K562 (cell line): ENCODE measurements at regions not wholly inside any gene's neighbourhood (a gene's known extent, or its start where the extent isn't known, plus 50 kb on each side); places are given as distances from the start of the nearest gene placed in this dataset.
A peak's percentile ranks its signal among the peaks of the same experiment; 100 is the strongest.

ENCODE experiments used
- ATAC-seq: fragments of 200-7000 bp; cut with Tn5 transposase; 3 replicates; pipeline ENCODE4 v1.9.1; 2020; ENCODE audit warnings: moderate library complexity
- BruUV-seq: library from RNA; stranded (reverse); fragments of 400-500 nt; replicated peaks from 2 replicates; lab custom pipeline; 2021; lab: Mats Ljungman, UMichigan
- CTCF ChIA-PET: fragments of 300-600 bp; formaldehyde crosslinking; extraction: SDS; loops from one replicate; lab custom pipeline; 2021; ENCODE audit warnings: low intra/inter-chr PET ratio; lab: Yijun Ruan, JAX
- POLR2A ChIA-PET: fragments of 300-600, 350-650 bp; sonication (Branson Sonifier 250); formaldehyde crosslinking; extraction: SDS; loops from one replicate; lab custom pipeline; 2021; ENCODE audit warnings: antibody characterized with exemption, inconsistent platforms; lab: Yijun Ruan, JAX
- DNase-seq, 4 experiments: peaks; one replicate each; pipeline versions ENCODE4 v3.0.0 to v3.0.0-alpha.2; 2011 to 2018; ENCODE audit warnings: low spot score in 3 of 4, mixed read lengths in 3 of 4; ENCODE audit errors: extremely low read depth in 1 of 4
- FAIRE-seq: peaks from 2 replicates; lab custom pipeline; 2011; peaks lifted over from hg19 to GRCh38; lab: Jason Lieb, UNC
- H2AFZ ChIP-seq: 2 replicates; pipeline ENCODE4 v1.6.0; 2011; ENCODE audit warnings: low read depth, low read length, control low read depth, inconsistent platforms
- H3K27ac ChIP-seq: fragments of 200-600 bp; 3 replicates; pipeline ENCODE4 v1.8.0; 2011; ENCODE audit warnings: low read depth, mild to moderate bottlenecking, control low read depth, inconsistent platforms, low read length, moderate library complexity, mixed read lengths; ENCODE audit errors: extremely low read depth
- H3K27me3 ChIP-seq, 2 experiments: fragments of 300-600 bp in 1 of 2; 2 replicates in 1 of 2; 3 replicates in 1 of 2; pipeline versions ENCODE4 v1.6.0 to v1.8.0; 2011; ENCODE audit warnings: inconsistent platforms in 2 of 2, low read length in 2 of 2, mild to moderate bottlenecking in 1 of 2, mixed read lengths in 1 of 2, moderate library complexity in 1 of 2; ENCODE audit not compliant: control insufficient read depth in 2 of 2, insufficient read depth in 2 of 2
- H3K36me3 ChIP-seq: fragments of 300-600 bp; 3 replicates; pipeline ENCODE4 v1.8.0; 2011; ENCODE audit warnings: mild to moderate bottlenecking, low read length, inconsistent platforms; ENCODE audit not compliant: control insufficient read depth, insufficient read depth
- H3K4me1 ChIP-seq, 2 experiments: fragments of 200-600 bp in 1 of 2; replicated peaks in 1 of 2; 2 replicates in 1 of 2; 3 replicates in 1 of 2; pipeline versions ENCODE4 v1.5.1 to v1.8.0; 2011; ENCODE audit warnings: inconsistent platforms in 2 of 2, low read length in 2 of 2, mild to moderate bottlenecking in 1 of 2, mixed read lengths in 1 of 2, moderate library complexity in 1 of 2; ENCODE audit not compliant: control insufficient read depth in 2 of 2, insufficient read depth in 2 of 2
- H3K4me2 ChIP-seq: 2 replicates; pipeline ENCODE4 v1.6.1; 2011; ENCODE audit warnings: low read length, control low read depth, inconsistent platforms, mixed read lengths; ENCODE audit not compliant: insufficient read depth
- H3K4me3 ChIP-seq: fragments of 200-600 bp; sonication (generic), shearing (Covaris generic); 2 replicates; pipeline ENCODE4 v1.5.1; 2016; ENCODE audit warnings: control low read depth, inconsistent platforms
- H3K79me2 ChIP-seq: fragments of 200-600 bp; 3 replicates; pipeline ENCODE4 v1.8.0; 2011; ENCODE audit warnings: low read length, inconsistent platforms; ENCODE audit not compliant: control insufficient read depth, insufficient read depth
- H3K9ac ChIP-seq, 2 experiments: 2 replicates each; pipeline versions ENCODE4 v1.6.0 to v1.6.1; 2011; ENCODE audit warnings: low read depth in 2 of 2, low read length in 2 of 2, control low read depth in 1 of 2, inconsistent platforms in 1 of 2, mild to moderate bottlenecking in 1 of 2, mixed read lengths in 1 of 2; ENCODE audit not compliant: insufficient read depth in 1 of 2
- H3K9me1 ChIP-seq: one replicate; pipeline ENCODE4 v1.6.0; 2011; ENCODE audit warnings: inconsistent platforms, mild to moderate bottlenecking, low read length, moderate library complexity; ENCODE audit not compliant: control insufficient read depth, insufficient read depth
- H3K9me3 ChIP-seq: replicated peaks from 2 replicates; pipeline ENCODE4 v1.5.1; 2011; ENCODE audit warnings: low read depth, low read length, inconsistent platforms; ENCODE audit not compliant: control insufficient read depth, insufficient read depth
- H4K20me1 ChIP-seq: replicated peaks from 2 replicates; pipeline ENCODE4 v1.6.1; 2011; ENCODE audit warnings: low read length, inconsistent platforms, mixed read lengths; ENCODE audit not compliant: control insufficient read depth, insufficient read depth
- ATF3 ChIP-seq, 2 experiments: fragments of 450-650 bp in 1 of 2; sonication (generic) in 1 of 2; formaldehyde crosslinking in 1 of 2; IDR thresholded peaks in 1 of 2; conservative IDR thresholded peaks in 1 of 2; 2 replicates each; pipeline versions ENCODE4 v1.6.1 to v1.8.1; 2016 to 2023; ENCODE audit warnings: mild to moderate bottlenecking in 2 of 2, moderate library complexity in 2 of 2, inconsistent platforms in 1 of 2, missing genetic modification reagents in 1 of 2
- CEBPB ChIP-seq: fragments of 450-650 bp; IDR thresholded peaks from 2 replicates; pipeline ENCODE4 v1.6.1; 2016; ENCODE audit warnings: missing genetic modification characterization, missing compliant biosample characterization
- CEBPG ChIP-seq, 3 experiments: fragments of 200-800 bp in 1 of 3; sonication (Bioruptor generic) in 1 of 3; sonication (generic) in 1 of 3; formaldehyde crosslinking in 1 of 3; IDR thresholded peaks in 2 of 3; conservative IDR thresholded peaks in 1 of 3; 2 replicates each; pipeline versions ENCODE4 v1.6.1 to v1.8.0; 2016 to 2022; ENCODE audit warnings: missing compliant biosample characterization in 2 of 3, missing genetic modification characterization in 2 of 3, mild to moderate bottlenecking in 1 of 3, missing genetic modification reagents in 1 of 3
- CREB3 ChIP-seq: fragments of 450-650 bp; conservative IDR thresholded peaks from 2 replicates; pipeline ENCODE4 v1.6.1; 2016; ENCODE audit warnings: missing genetic modification characterization, low read depth, mild to moderate bottlenecking, missing compliant biosample characterization, moderate library complexity
- DIDO1 ChIP-seq: fragments of 450-650 bp; IDR thresholded peaks from 2 replicates; pipeline ENCODE4 v1.6.1; 2016; ENCODE audit warnings: low read depth, missing biosample characterization, missing genetic modification characterization
- ETV6 ChIP-seq, 3 experiments: fragments of 150-350 bp in 1 of 3; sonication (generic) in 1 of 3; formaldehyde crosslinking in 1 of 3; IDR thresholded peaks; 2 replicates each; pipeline versions ENCODE4 v1.6.1 to v1.8.0; 2014 to 2022; ENCODE audit warnings: borderline replicate concordance in 2 of 3, low read depth in 2 of 3, antibody characterized with exemption in 1 of 3, low read length in 1 of 3, mild to moderate bottlenecking in 1 of 3, missing genetic modification reagents in 1 of 3
- FOSL1 ChIP-seq: fragments of 200-800 bp; sonication (Bioruptor generic); conservative IDR thresholded peaks from 2 replicates; pipeline ENCODE4 v1.6.1; 2016; ENCODE audit warnings: missing genetic modification characterization, missing compliant biosample characterization
- ILF3 ChIP-seq: fragments of 450-650 bp; IDR thresholded peaks from 2 replicates; pipeline ENCODE4 v1.6.1; 2018; ENCODE audit warnings: antibody characterized with exemption, mild to moderate bottlenecking, moderate library complexity, borderline replicate concordance
- KDM1A ChIP-seq, 2 experiments: fragments of 450-650 bp; IDR thresholded peaks; 2 replicates each; pipeline ENCODE4 v1.6.1; 2016; ENCODE audit warnings: mild to moderate bottlenecking in 2 of 2
- NCOA2 ChIP-seq, 2 experiments: fragments of 450-650 bp; IDR thresholded peaks; 2 replicates each; pipeline ENCODE4 v1.6.1; 2018; ENCODE audit warnings: mild to moderate bottlenecking in 2 of 2, moderate library complexity in 1 of 2; ENCODE audit not compliant: partially characterized antibody in 2 of 2
- NR1H2 ChIP-seq: sonication (generic); formaldehyde crosslinking; IDR thresholded peaks from 2 replicates; pipeline ENCODE4 v1.4.0; 2020; ENCODE audit warnings: mild to moderate bottlenecking, missing genetic modification reagents
- NUFIP1 ChIP-seq: fragments of 450-650 bp; IDR thresholded peaks from 2 replicates; pipeline ENCODE4 v1.6.1; 2018; ENCODE audit not compliant: partially characterized antibody
- PPARD ChIP-seq: fragments of 250-450 bp; sonication (Bioruptor Pico); IDR thresholded peaks from 2 replicates; pipeline ENCODE4 v1.8.0; 2022; ENCODE audit warnings: inconsistent platforms, mild to moderate bottlenecking, moderate library complexity
- RBM14 ChIP-seq: fragments of 200-400 bp; formaldehyde crosslinking; IDR thresholded peaks from 2 replicates; pipeline ENCODE4 v1.6.1; 2018; ENCODE audit warnings: low read depth, mild to moderate bottlenecking, low read length, moderate library complexity, borderline replicate concordance; ENCODE audit not compliant: insufficient read depth
- SMARCA4 ChIP-seq: fragments of 450-650 bp; IDR thresholded peaks from 2 replicates; pipeline ENCODE4 v1.6.1; 2016
- TAF9B ChIP-seq: fragments of 450-650 bp; IDR thresholded peaks from 2 replicates; pipeline ENCODE4 v1.6.1; 2018; ENCODE audit warnings: mild to moderate bottlenecking; ENCODE audit not compliant: partially characterized antibody
- ZFPM2 ChIP-seq: fragments of 250-450 bp; sonication (Bioruptor Pico); IDR thresholded peaks from 2 replicates; pipeline ENCODE4 v1.5.1; 2022; ENCODE audit warnings: mild to moderate bottlenecking
- ZNF224 ChIP-seq: sonication (generic); formaldehyde crosslinking; IDR thresholded peaks from 2 replicates; pipeline ENCODE4 v1.8.0; 2022; ENCODE audit warnings: mild to moderate bottlenecking, missing genetic modification reagents
- WGBS: fragments of 100-300 bp; shearing (Covaris generic); methylation state at CpG from one replicate; pipeline ENCODE4 v1.1.6; 2016; ENCODE audit warnings: low coverage, mixed read lengths; ENCODE audit not compliant: insufficient coverage; ENCODE audit errors: missing lambda C conversion rate; 5-methylcytosine and 5-hydroxymethylcytosine counted together
- in situ Hi-C: fragments of 300-500 bp; cut with MboI; formaldehyde crosslinking; loops from 4 replicates; pipeline ENCODE4 v1.15.0; 2018; ENCODE audit warnings: inconsistent platforms, mixed read lengths
- intact Hi-C: fragments of 100-400 bp; cut with micrococcal nuclease; formaldehyde crosslinking; loops from 2 replicates; pipeline ENCODE4 v1.14.2; 2022

GRCh38 chr18:49690312-49690711 is 123.0 kb downstream of the ACAA2 start:
- POLR2A ChIA-PET, result no interaction called here
- no peak for ATAC-seq
- Histone ChIP-seq H3K36me3 (no peaks in the 10 kb centered on the region), H3K9me3 (no peaks in the 10 kb centered on the region), H2AFZ (no peak overlapping the region), H3K4me2 (no peak overlapping the region), H3K27ac (no peak overlapping the region), H3K9me1 (no peaks in the 10 kb centered on the region), H3K4me1 (no peaks in the 10 kb centered on the region; a peak in 2 of 5 replicates), H3K4me3 (no peak overlapping the region), H4K20me1 (no peaks in the 10 kb centered on the region), H3K27me3 (peaks cover 0 to 8% of the 10 kb centered on the region in 2 experiments; a peak in 3 of 5 replicates), H3K9ac (no peak overlapping the region), H3K79me2 (no peaks in the 10 kb centered on the region)
- CTCF ChIA-PET, result no interaction called here
- FAIRE-seq, result no peak
- no TSS peak for BruUV-seq
- in situ Hi-C loops, result no loop called here
- DNase-seq, result no peak
- TF ChIP-seq KDM1A (IDR thresholded peaks at IDR 0.05) (no peak), ZFPM2 (CRISPR knock-in tag) (no peak), NCOA2 (IDR thresholded peaks at IDR 0.05; ENCODE audit: partially characterized antibody in 2 of 2) (no peak), CEBPB (tag) (peak; percentile 64), SMARCA4 (no peak), CREB3 (tag) (no peak), ETV6 (IDR thresholded peaks at IDR 0.05; ENCODE audit: borderline replicate concordance in 1 of 2, low read depth in 2 of 2, low read length in 1 of 2) (no peak), ETV6 (CRISPR knock-in tag; IDR thresholded peaks at IDR 0.05; ENCODE audit: borderline replicate concordance) (no peak), ATF3 (IDR thresholded peaks at IDR 0.05) (peak; percentile 29; the same call in 1 of the 2 replicates), ATF3 (CRISPR knock-in tag; conservative IDR thresholded peaks at IDR 0.05) (no peak), ILF3 (no peak), CEBPG (CRISPR knock-in tag; IDR thresholded peaks at IDR 0.05) (no peak), CEBPG (tag; conservative IDR thresholded peaks at IDR 0.05 in 1 of 2, IDR thresholded peaks at IDR 0.05 in 1 of 2) (peak; percentile 87 to 93), DIDO1 (no peak), FOSL1 (0 out of 2 replicates have a peak, but pooled peaks have one; percentile 24), NUFIP1 (no peak), ZNF224 (CRISPR knock-in tag) (no peak), RBM14 (no peak), NR1H2 (no peak), TAF9B (no peak), PPARD (CRISPR knock-in tag) (no peak)
- intact Hi-C loops, result no loop called here
- WGBS, result 0% methylated on average over 3 of the region's 3 CpGs
